ENCODE measurements at regions not wholly inside any gene's neighbourhood (a gene's known extent, or its start where the extent isn't known, plus 50 kb on each side); places are given as distances from the start of the nearest gene placed in this dataset.

- Mint-ChIP-seq H3K36me3 (ENCODE audit: insufficient read depth) (no peaks in the 10 kb centered on the region), H3K27me3 (peaks cover 11% of the 10 kb centered on the region), H3K9me3 (ENCODE audit: low read depth) (no peaks in the 10 kb centered on the region), H3K4me1 (ENCODE audit: low read depth) (peaks cover 2% of the 10 kb centered on the region), H3K27ac (no peak overlapping the region), H3K4me3 (ENCODE audit: low read depth) (no peak overlapping the region)
- no peak for DNase-seq (ENCODE audit: low spot score, unreplicated experiment)
- TF ChIP-seq CTCF (IDR thresholded peaks at IDR 0.05; ENCODE audit: unreplicated experiment) = no peak
Observed at GRCh38 chr6:6906570-6907213, 201.1 kb upstream of the RREB1 start.

DNA sequence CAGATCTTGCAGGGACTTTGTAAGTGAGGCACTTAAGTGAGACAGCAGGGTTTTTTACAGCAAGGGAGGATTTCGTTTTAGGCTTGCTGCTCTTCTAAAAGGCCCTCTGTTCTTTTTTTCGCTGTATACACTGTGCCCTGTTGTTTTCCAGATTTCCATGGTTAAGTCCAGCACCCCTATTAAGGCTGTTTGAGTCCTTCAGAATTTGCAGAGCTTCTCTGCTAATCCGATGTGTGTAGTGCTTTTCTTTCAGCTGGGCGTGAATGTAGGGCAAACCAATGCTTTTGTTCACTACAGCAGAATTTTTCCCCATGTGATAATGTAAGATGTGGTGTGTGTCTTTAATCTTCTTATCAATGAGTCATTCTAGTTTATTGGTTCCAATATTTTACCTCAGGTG lies 200.5 kb upstream of the RREB1 start:
- Mint-ChIP-seq H3K36me3 (ENCODE audit: insufficient read depth) (no peaks in the 10 kb centered on the region), H3K4me1 (ENCODE audit: low read depth) (peaks cover 2% of the 10 kb centered on the region), H3K4me3 (ENCODE audit: low read depth) (no peak overlapping the region), H3K27ac (no peak overlapping the region), H3K9me3 (ENCODE audit: low read depth) (no peaks in the 10 kb centered on the region), H3K27me3 (peaks cover 15% of the 10 kb centered on the region)
- TF ChIP-seq CTCF (IDR thresholded peaks at IDR 0.05; ENCODE audit: unreplicated experiment) = no peak
- no peak for DNase-seq (ENCODE audit: low spot score, unreplicated experiment)

DNA sequence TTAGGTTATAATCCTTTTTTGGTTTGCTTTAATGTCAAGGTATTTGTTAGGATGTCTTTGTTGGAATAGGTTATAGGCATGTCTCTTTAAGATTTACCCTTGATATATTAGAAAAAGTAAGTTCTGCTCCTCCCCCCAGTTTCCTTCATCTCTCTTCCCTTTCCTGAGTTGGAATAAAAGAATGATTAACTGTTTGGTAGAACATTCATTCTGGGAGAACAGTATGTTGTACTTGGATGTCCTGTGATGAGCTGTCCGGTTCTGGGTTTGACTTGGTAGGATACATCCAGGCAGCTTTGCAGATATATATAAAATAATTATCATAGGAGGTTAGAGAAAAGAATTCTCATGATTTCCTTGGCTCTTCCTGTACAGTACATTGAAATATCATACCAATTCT lies 199.6 kb upstream of the RREB1 start:
- Mint-ChIP-seq H3K4me3 (ENCODE audit: low read depth) (no peak overlapping the region), H3K27ac (no peak overlapping the region), H3K9me3 (ENCODE audit: low read depth) (no peaks in the 10 kb centered on the region), H3K36me3 (ENCODE audit: insufficient read depth) (no peaks in the 10 kb centered on the region), H3K27me3 (peaks cover 15% of the 10 kb centered on the region), H3K4me1 (ENCODE audit: low read depth) (peaks cover 2% of the 10 kb centered on the region)
- no peak for DNase-seq (ENCODE audit: low spot score, unreplicated experiment)
- no peak for TF ChIP-seq CTCF (IDR thresholded peaks at IDR 0.05; ENCODE audit: unreplicated experiment)

DNA sequence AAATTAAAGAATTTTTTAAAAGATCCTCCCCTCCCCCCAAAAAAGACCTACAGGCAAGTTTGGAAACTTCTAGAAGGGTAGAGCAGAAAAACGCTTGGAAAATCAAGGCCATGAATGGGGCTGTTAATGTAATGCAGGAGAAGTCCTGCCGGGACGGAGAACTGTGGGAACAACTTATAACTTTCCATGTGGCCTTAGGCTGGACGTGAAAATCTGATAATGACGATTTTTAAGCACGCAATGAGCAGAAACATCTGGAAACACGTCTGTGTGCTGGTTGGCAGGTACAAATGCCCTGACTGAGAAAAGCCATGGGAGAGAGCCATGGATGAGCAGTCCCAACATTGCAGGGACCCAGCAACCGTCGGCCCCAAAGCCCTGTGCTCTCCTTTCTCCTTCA lies 198.7 kb upstream of the RREB1 start:
- no peaks in the 10 kb centered on the region for H3K36me3 Mint-ChIP-seq (ENCODE audit: insufficient read depth)
- no peak for TF ChIP-seq CTCF (IDR thresholded peaks at IDR 0.05; ENCODE audit: unreplicated experiment)
- peaks cover 15% of the 10 kb centered on the region for H3K27me3 Mint-ChIP-seq
- H3K4me3 Mint-ChIP-seq (ENCODE audit: low read depth) = no peak overlapping the region
- H3K4me1 Mint-ChIP-seq (ENCODE audit: low read depth) = peaks cover 2% of the 10 kb centered on the region
- no peaks in the 10 kb centered on the region for H3K9me3 Mint-ChIP-seq (ENCODE audit: low read depth)
- no peak for DNase-seq (ENCODE audit: low spot score, unreplicated experiment)
- H3K27ac Mint-ChIP-seq = no peak overlapping the region

GRCh38 chr6:6910734-6911295 lies 196.9 kb upstream of the RREB1 start:
- Mint-ChIP-seq H3K4me1 (ENCODE audit: low read depth) (peaks cover 2% of the 10 kb centered on the region), H3K4me3 (ENCODE audit: low read depth) (no peak overlapping the region), H3K9me3 (ENCODE audit: low read depth) (no peaks in the 10 kb centered on the region), H3K27me3 (peaks cover 14% of the 10 kb centered on the region), H3K27ac (no peak overlapping the region), H3K36me3 (ENCODE audit: insufficient read depth) (no peaks in the 10 kb centered on the region)
- TF ChIP-seq CTCF (IDR thresholded peaks at IDR 0.05; ENCODE audit: unreplicated experiment) = no peak
- no peak for DNase-seq (ENCODE audit: low spot score, unreplicated experiment)

Measured in progenitor cell of endocrine pancreas (in vitro differentiated cells).